ENCODE measurements at regions not wholly inside any gene's neighbourhood (a gene's known extent, or its start where the extent isn't known, plus 50 kb on each side); places are given as distances from the start of the nearest gene placed in this dataset.

DNA sequence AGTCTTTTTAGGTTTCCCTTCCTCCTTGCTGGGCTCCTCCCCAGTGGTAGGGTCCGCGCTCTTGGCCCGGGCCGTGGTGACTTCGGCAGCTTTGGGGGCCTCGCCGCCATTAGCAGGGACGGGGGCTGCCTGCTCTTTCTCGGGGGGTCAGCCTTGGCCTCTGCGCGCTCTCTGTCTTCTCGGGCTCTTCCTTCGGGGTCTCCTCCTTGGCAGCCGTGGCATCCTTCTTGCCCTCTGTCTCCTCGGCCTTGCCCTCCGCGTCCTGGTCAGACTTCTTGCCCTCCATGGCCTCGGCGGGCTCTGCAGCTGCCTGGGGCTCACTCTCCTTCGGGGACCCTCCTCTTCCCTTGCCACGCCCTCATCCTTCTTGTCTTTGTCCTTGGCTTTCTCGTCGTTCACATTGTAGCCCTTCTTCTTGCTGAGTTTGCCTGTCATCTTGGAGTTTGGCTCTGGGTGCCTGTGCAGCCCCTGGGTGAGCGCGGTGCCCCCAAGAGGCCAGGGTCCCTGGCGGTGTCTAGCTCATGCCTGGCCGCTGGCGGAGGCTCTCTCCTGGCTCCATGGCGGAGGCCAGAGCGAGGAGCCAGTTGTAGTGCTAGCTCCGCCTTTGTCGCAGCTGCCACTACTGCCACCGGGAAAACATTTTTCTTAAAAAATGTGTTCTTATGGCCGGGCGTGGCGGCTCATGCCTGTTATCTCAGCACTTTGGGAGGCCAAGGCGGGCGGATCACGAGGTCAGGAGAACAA, 283.0 kb upstream of the SGCG start:
- TF ChIP-seq, protein P1, sequence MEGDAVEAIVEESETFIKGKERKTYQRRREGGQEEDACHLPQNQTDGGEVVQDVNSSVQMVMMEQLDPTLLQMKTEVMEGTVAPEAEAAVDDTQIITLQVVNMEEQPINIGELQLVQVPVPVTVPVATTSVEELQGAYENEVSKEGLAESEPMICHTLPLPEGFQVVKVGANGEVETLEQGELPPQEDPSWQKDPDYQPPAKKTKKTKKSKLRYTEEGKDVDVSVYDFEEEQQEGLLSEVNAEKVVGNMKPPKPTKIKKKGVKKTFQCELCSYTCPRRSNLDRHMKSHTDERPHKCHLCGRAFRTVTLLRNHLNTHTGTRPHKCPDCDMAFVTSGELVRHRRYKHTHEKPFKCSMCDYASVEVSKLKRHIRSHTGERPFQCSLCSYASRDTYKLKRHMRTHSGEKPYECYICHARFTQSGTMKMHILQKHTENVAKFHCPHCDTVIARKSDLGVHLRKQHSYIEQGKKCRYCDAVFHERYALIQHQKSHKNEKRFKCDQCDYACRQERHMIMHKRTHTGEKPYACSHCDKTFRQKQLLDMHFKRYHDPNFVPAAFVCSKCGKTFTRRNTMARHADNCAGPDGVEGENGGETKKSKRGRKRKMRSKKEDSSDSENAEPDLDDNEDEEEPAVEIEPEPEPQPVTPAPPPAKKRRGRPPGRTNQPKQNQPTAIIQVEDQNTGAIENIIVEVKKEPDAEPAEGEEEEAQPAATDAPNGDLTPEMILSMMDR (optimal IDR thresholded peaks at IDR 0.05 in 1 of 3, IDR thresholded peaks at IDR 0.05 in 1 of 3, conservative IDR thresholded peaks at IDR 0.05 in 1 of 3; ENCODE audit: extremely low read depth in 1 of 3, insufficient read depth in 2 of 3, low read length in 3 of 3) = no peak
- TF ChIP-seq EZH2 (IDR thresholded peaks at IDR 0.05; ENCODE audit: low read length) = no peak

All from keratinocyte (primary cell).